ENCODE measurements at regions not wholly inside any gene's neighbourhood (a gene's known extent, or its start where the extent isn't known, plus 50 kb on each side); places are given as distances from the start of the nearest gene placed in this dataset.

GRCh38 chr7:155365146-155365874, 67.6 kb downstream of the INSIG1 start:
- TF ChIP-seq CTCF (conservative IDR thresholded peaks at IDR 0.05 in 1 of 2, IDR thresholded peaks at IDR 0.05 in 1 of 2; ENCODE audit: low read depth in 1 of 2, low read length in 2 of 2) (no peak), EZH2 (IDR thresholded peaks at IDR 0.05; ENCODE audit: low read length, missing control alignments) (no peak)

Measured in fibroblast of lung (primary cell).